ENCODE measurements at regions not wholly inside any gene's neighbourhood (a gene's known extent, or its start where the extent isn't known, plus 50 kb on each side); places are given as distances from the start of the nearest gene placed in this dataset.

GRCh38 chr22:25351631-25352293 is 132.3 kb downstream of the CRYBB2 start:
- no peak for DNase-seq

DNA sequence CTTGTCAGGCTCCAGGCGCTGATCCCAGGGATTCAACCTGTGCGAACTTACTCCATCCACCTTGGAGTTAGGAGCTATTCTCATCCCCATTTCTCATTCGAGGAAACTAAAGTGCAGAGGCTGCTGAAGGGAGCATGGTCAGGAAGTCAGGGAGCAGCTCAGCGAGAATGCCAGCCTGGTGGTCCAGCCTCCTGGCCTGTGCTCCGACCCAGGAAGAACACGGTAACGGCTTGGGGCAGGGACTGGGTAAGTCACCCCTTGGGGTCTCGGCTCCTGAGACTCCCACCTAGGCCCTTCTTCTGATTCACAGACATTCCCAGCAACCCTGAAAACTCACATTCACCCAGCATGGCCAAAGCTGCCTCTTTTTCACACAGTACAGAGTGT is 132.8 kb downstream of the CRYBB2 start:
- no peak for DNase-seq

GRCh38 chr22:25353516-25354445 is 134.3 kb downstream of the CRYBB2 start:
- no peak for DNase-seq

GRCh38 chr22:25354456-25354855 is 135.0 kb downstream of the CRYBB2 start:
- DNase-seq = no peak

DNA sequence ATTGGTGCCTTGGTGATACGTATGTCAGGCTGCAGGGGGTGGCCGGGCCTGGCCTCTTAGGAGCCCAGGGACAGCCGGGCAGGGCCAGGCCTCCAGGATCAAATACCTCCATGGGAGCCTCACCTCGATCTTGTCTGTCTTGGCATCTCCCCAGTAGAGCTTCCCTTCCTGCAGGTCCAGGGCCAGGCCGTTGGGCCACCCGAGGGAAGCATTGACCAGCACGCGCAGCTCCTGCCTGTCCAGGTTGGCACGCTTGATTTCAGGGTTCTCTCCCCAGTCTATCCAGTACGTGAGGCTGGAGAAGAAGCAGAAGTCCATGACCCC is 137.7 kb downstream of the CRYBB2 start:
- DNase-seq = no peak

DNA sequence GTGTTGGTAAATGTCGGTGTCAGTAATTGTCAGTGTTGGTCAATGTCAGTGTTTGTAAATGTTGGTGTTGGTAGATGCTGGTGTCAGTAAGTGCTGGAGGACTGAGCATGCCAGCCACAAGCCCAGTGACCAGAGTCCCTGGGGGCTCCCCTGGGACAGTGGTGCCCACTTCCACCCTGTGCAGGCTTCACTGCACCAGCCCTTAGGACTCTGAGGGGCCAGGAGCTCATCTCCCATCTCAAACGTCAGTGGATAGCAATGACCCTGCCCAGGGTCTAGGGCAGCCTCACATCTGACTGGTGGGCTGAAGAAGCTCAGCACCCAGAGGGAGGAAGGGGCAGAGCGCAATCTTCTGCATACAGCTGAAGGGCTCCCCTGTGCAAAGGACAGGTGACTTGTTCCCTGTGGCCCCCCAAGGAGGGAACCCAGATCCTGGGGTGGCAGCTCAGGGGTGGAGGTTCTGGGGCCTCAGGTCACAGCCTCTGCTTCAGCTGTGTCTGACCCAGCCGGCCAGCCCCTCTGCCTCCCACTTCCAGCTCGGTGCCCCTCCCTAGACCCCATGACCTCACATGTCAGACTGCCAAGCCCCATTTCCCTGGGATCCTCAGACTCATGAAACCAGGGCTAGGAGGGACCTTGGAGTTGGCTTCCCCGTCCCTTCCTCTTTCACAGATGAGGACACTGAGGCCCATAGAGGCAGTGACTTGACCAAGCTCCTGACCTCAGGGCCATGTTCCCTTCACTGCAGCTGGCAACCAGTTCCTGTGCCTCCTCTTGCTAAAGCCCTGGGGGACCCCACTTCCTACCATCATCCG is 138.4 kb downstream of the CRYBB2 start:
- DNase-seq = no peak

GRCh38 chr22:25358421-25359170 is 139.2 kb downstream of the CRYBB2 start:
- no peak for DNase-seq

DNA sequence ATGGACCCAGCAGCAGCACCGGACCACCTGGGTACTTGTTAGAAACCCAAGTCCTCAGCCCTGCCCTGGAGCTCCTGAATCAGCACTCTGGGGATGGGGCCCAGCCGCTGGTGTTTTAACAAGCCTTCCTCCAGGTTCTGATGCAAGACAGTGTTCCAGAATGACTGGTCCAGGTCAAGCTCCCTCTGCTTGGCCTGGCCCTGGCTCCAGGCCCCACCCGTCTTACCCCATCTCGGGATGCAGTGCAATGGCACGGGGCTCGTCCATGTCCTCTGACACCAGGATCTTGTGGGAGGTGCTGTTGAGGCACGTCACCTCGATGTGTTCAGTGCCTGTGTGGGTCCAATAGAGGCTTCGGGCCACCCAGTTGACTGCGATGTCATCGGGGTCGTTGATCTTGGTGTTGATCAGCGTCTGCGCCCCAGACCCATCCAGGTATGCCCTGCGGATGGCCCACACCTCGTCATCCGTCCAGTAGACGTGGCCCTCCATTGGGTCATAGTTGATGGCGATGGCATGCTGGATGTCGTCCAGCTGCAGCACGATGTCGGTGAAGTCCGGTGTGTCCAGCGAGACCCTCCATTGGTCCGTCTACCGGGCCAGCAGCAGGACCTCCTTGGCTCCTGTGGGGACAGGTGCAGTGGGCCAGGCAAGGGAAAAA is 140.3 kb downstream of the CRYBB2 start:
- no peak for DNase-seq

GRCh38 chr22:25360411-25360810 is 141.0 kb downstream of the CRYBB2 start:
- no peak for DNase-seq

DNA sequence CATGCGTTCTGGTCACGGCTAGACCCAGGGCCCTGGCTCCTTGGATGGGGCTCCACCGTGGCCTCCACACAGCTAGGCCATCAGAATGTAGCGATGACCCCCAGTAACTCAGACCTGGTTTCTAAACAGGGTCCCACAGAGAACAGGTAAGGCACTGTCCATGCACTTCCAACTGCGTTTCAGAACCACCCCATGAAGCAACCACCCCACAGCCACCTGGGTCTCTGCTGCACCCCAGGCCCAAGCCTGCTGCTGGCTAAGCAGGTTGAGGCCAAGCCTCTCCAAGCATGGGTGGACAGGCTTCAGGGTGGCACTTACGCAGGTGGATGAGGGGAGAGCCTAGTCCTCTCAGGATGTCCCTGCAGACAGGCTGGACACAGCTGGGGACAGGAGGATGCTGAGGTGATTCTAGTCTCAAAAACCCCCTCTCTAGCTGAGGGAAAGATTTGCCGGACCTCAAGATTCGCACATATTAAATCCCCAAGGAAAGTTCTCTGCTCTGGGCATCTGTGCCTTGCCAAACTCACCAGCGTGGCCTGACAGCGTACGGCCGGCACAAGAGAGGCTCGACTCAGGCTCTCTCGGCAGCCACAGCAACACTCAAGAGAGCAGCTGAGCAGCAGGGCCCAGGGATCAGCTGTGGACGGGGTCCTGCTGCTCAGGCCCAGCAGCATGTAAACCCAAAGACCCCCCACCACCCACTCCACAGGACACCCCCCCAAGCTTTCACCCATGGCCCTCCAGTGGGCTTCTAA is 141.6 kb downstream of the CRYBB2 start:
- no peak for DNase-seq

DNA sequence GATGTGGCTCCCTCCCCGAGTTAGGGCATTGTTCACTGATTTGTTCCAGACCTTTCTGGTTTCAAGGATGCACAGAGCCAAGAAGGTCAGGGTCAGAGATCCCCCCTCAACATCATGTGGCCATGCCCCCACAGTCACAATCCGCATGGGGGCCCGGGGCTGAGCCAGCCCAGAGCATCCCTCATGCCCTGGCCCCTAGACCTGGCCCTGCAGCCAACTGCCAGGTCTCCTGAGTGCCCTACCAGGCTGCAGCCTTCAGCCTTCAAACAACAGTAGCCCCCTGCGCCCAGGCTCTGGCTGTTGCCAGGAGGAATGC is 142.4 kb downstream of the CRYBB2 start:
- no peak for DNase-seq

GRCh38 chr22:25362215-25362882 is 142.9 kb downstream of the CRYBB2 start:
- peak; percentile 23 for DNase-seq

DNA sequence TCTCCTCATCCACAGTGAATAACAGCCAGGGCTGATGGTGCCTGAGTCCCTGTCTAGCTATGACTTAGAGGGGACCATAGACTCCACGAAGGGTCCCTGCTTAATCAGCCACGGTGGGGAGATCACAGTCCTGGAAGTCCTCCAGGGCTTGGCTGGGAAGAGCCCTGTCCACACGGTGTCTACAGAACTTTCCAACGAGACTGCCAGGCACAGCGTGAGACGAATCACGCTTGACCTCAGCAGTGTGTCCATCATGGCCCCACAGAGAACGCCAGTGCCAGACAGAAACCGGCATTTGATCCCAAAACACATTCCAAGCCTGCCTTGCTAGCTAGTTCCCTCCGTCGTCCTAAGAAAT is 143.4 kb downstream of the CRYBB2 start:
- no peak for DNase-seq

DNA sequence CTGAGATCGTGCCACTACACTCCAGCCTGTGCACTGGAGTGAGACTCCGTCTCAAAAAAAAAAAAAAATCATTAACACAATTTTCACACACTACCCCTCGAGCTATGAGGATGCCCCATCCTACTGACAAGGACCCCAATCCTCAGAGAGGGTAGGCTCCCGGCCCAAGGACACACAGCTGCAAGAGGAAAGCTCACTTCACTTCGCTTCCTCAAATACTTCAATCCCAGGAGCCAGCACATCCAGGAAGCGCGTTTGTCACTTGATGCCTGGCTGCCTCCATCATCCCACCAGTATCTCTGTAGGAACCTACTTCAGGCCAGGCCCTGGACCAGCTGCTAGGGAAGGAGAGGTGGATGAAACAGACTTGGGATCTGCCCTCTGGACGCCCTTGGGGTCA is 144.0 kb downstream of the CRYBB2 start:
- no peak for DNase-seq

GRCh38 chr22:25364281-25364680 is 144.8 kb downstream of the CRYBB2 start:
- no peak for DNase-seq

DNA sequence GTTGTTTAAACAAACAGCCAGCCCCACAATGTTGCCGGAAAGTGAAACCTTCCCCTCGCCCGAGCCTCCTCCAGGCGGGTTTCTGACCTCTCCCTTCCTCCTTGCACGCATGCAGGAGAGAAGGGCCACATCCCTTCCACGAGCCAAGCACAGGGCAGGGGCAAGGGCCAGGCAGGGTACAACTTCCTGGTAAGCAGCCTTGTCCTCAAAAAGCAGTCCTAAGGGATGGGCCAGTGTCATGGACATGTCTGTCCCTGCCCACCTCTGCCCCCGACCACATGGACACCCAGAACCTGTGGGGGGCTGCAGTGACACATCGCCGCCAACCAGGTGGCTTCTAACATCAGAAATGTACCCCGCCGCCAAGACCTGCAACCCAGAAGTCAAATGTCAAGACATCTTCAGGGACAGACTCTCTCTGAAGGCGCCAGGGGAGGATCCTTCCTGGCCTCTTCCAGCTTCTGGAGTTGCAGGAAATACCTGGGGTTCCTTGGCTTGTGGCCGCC is 145.3 kb downstream of the CRYBB2 start:
- DNase-seq = no peak

DNA sequence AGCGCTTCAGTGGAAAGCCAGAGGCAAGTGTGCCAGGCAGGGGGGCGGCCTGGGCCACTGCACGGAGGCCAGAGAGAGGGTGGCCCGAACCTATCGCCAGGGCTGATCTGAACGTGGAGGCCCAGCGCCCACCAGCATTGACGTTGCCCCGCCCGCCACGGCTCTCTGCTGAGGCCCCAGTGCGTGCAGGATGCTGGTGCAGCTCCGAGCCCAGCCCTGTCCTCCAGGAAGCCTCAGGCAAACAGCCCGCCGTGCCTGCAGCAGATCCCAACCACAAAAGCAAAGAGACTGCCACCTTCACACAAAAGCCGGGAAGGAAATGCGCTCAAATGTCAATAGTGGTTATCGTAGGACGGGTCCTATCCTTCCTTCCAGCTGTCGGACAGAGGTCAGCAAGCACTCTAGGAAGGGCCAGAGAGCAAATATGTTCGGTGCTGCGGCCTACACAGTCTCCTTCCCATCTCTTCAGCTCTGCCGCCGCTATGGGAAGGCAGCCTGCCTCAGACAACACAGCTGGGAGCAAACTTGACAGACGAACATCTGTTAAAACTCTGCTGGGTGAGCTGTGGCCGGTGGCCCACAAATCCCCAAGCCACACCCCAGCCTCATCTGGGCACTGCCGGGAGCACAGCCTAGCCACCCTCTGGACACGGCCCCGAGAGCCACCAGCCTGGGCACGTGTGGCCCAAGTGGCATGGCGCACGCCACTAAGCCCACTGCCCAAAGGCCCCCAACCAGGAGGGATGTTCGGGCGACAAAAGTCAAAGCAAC is 146.2 kb downstream of the CRYBB2 start:
- DNase-seq = no peak

GRCh38 chr22:25366408-25366807 is 147.0 kb downstream of the CRYBB2 start:
- DNase-seq = no peak

DNA sequence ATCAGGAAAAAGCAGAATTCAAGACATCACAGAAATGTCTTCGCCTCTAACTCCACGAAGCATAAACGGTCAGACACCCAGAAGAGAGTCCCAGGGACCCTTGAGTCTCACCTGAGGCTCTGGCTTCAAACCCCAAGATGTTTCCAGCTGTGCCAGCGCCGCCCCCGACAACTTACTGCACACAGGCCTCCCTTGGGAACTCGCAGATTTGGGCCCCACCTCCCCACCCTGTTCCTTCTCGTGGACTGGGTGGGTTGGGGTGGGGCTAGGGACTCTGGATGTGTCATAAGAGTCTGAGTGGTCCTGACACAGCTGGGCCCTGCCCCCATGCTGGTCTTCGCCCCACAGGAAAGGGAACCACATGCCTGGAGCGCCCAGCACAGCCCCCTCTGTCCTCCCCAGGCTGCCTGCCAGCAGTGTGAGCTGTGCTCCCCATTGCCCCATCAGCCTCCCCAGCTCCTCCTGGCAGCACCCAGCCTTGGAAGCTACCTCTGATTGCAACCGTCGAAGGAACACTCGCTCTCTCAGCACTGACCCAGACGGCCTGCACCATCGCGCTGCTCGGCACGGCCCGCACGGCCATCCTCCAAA is 147.5 kb downstream of the CRYBB2 start:
- DNase-seq = no peak

DNA sequence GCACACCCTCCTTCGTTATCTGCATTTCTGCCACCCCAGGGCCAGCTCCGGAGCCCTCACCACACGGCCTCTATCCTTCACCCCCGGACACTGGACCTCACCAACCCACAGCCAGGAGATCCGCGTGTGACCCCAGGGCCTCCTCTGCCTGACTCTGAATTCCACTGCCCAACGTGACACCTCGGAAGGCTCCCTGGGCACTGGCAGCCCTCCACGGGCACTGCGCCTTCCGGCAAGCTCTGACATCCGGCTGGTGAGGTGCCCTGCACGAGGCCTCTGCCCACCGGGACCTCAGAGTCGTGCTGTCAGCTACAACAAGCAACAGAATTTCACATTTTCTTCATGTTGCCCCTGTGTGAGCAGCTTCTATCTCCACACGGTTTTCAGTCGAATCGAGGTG is 148.3 kb downstream of the CRYBB2 start:
- no peak for DNase-seq
